PC-9 (cell line): ENCODE measurements at regions not wholly inside any gene's neighbourhood (a gene's known extent, or its start where the extent isn't known, plus 50 kb on each side); places are given as distances from the start of the nearest gene placed in this dataset.

Source experiments
- BruUV-seq: library from RNA; stranded (reverse); fragments of 400-500 nt; replicated peaks from 2 replicates; lab custom pipeline; 2021; lab: Mats Ljungman, UMichigan
- CTCF ChIA-PET: fragments of 300-600 bp; sonication (Branson Sonifier 250); formaldehyde crosslinking; loops from one replicate; lab custom pipeline; 2022; ENCODE audit warnings: antibody characterized with exemption; lab: Charles Lee
- POLR2A ChIA-PET: fragments of 300-600 bp; sonication (Branson Sonifier 250); formaldehyde crosslinking; loops from one replicate; lab custom pipeline; 2022; ENCODE audit warnings: antibody characterized with exemption; ENCODE audit not compliant: unreplicated experiment; lab: Charles Lee
- DNase-seq, 2 experiments: peaks; one replicate each; pipeline versions ENCODE4 v3.0.0 to v3.0.0-alpha.2; 2015 to 2022; ENCODE audit warnings: mixed read lengths in 1 of 2
- H2AFZ ChIP-seq: fragments of 200-600 bp; sonication (generic); 2 replicates; pipeline ENCODE4 v1.8.1; 2017; ENCODE audit warnings: antibody characterized with exemption
- H3F3A ChIP-seq: fragments of 200-600 bp; sonication (generic); 2 replicates; pipeline ENCODE4 v1.8.1; 2017; ENCODE audit warnings: antibody characterized with exemption, mild to moderate bottlenecking, low read depth; ENCODE audit not compliant: insufficient read depth
- H3K27ac ChIP-seq: fragments of 200-600 bp; sonication (generic); 2 replicates; pipeline ENCODE4 v1.6.1; 2016; ENCODE audit warnings: mixed run types
- H3K27me3 ChIP-seq: fragments of 200-600 bp; sonication (generic); 2 replicates; pipeline ENCODE4 v1.6.1; 2016; ENCODE audit warnings: low read depth, mixed run types; ENCODE audit not compliant: insufficient read depth
- H3K36me3 ChIP-seq: fragments of 200-600 bp; sonication (generic); 2 replicates; pipeline ENCODE4 v1.6.1; 2016; ENCODE audit warnings: low read depth, mixed run types
- H3K4me1 ChIP-seq: fragments of 200-600 bp; sonication (generic); replicated peaks from 2 replicates; pipeline ENCODE4 v1.6.1; 2016; ENCODE audit warnings: mixed run types; ENCODE audit not compliant: insufficient read depth
- H3K4me2 ChIP-seq: fragments of 200-600 bp; sonication (generic); 2 replicates; pipeline ENCODE4 v1.6.1; 2017; ENCODE audit warnings: mixed run types
- H3K4me3 ChIP-seq: fragments of 200-600 bp; sonication (generic); 2 replicates; pipeline ENCODE4 v1.6.1; 2016; ENCODE audit warnings: mixed run types
- H3K79me2 ChIP-seq: fragments of 200-600 bp; sonication (generic); 2 replicates; pipeline ENCODE4 v1.6.1; 2017; ENCODE audit warnings: low read depth, mixed run types
- H3K9me2 ChIP-seq: fragments of 200-600 bp; sonication (generic); 2 replicates; pipeline ENCODE4 v1.8.1; 2017; ENCODE audit warnings: mild to moderate bottlenecking; ENCODE audit not compliant: insufficient read depth
- H3K9me3 ChIP-seq: fragments of 200-600 bp; sonication (generic); 2 replicates; pipeline ENCODE4 v1.8.1; 2016; ENCODE audit warnings: low read depth; ENCODE audit not compliant: insufficient read depth
- H4K20me1 ChIP-seq: fragments of 200-600 bp; sonication (generic); 2 replicates; pipeline ENCODE4 v1.8.1; 2017; ENCODE audit not compliant: insufficient read depth
- CTCF ChIP-seq: fragments of 200-600 bp; sonication (generic); conservative IDR thresholded peaks from 2 replicates; pipeline ENCODE4 v1.6.1; 2017; ENCODE audit warnings: mixed run types, antibody characterized with exemption, mild to moderate bottlenecking, moderate library complexity
- EZH2 ChIP-seq: fragments of 200-600 bp; sonication (generic); IDR thresholded peaks from 2 replicates; pipeline ENCODE4 v1.8.0; 2017; ENCODE audit warnings: antibody characterized with exemption, low read depth
- intact Hi-C: fragments of 100-400 bp; cut with micrococcal nuclease; formaldehyde crosslinking; loops from one replicate; pipeline ENCODE4 v1.10.0; 2022; ENCODE audit not compliant: unreplicated experiment

GRCh38 chr4:35993606-35994005 lies 250.7 kb downstream of the ARAP2 start:
- POLR2A ChIA-PET, result no interaction called here
- intact Hi-C loops, result no loop called here

GRCh38 chr4:36000941-36001557 lies 243.3 kb downstream of the ARAP2 start:
- POLR2A ChIA-PET, result no interaction called here
- no peak for DNase-seq
- intact Hi-C loops, result no loop called here

More at GRCh38 chr4:35993606-35994005, 250.7 kb downstream of the ARAP2 start:
- Histone ChIP-seq H3K9me2 (0 out of 2 replicates have a peak, but pooled peaks cover 4% of the 10 kb centered on the region), H3K27ac (no peak overlapping the region), H2AFZ (no peak overlapping the region), H3K4me1 (no peaks in the 10 kb centered on the region), H3K4me2 (no peak overlapping the region), H3K4me3 (no peak overlapping the region), H3K9me3 (peaks cover 4% of the 10 kb centered on the region; the same call in 1 of the 2 replicates), H3F3A (no peaks in the 10 kb centered on the region), H4K20me1 (no peaks in the 10 kb centered on the region), H3K79me2 (no peaks in the 10 kb centered on the region), H3K36me3 (no peaks in the 10 kb centered on the region), H3K27me3 (no peaks in the 10 kb centered on the region)
- TF ChIP-seq CTCF (no peak), EZH2 (no peak)
- no peak for DNase-seq
- BruUV-seq, result no TSS peak
- CTCF ChIA-PET, result no interaction called here

GRCh38 chr4:36003051-36003450 lies 241.3 kb downstream of the ARAP2 start:
- TF ChIP-seq EZH2 (no peak), CTCF (no peak)
- peaks cover 6% of the 10 kb centered on the region for H3F3A ChIP-seq
- H3K4me1 ChIP-seq, result peaks cover 23% of the 10 kb centered on the region
- no peak for DNase-seq
- H4K20me1 ChIP-seq, result no peaks in the 10 kb centered on the region
- H3K4me2 ChIP-seq, result no peak overlapping the region
- no peaks in the 10 kb centered on the region for H3K27me3 ChIP-seq
- H3K4me3 ChIP-seq, result no peak overlapping the region
- H3K27ac ChIP-seq, result no peak overlapping the region
- intact Hi-C loops, result no loop called here
- CTCF ChIA-PET, result no interaction called here
- POLR2A ChIA-PET, result no interaction called here
- no peaks in the 10 kb centered on the region for H3K9me2 ChIP-seq
- no peaks in the 10 kb centered on the region for H3K36me3 ChIP-seq
- H2AFZ ChIP-seq, result no peak overlapping the region
- no peaks in the 10 kb centered on the region; the same call in 1 of the 2 replicates for H3K9me3 ChIP-seq
- no peaks in the 10 kb centered on the region for H3K79me2 ChIP-seq
- BruUV-seq, result no TSS peak

More at GRCh38 chr4:36000941-36001557, 243.3 kb downstream of the ARAP2 start:
- H3K27me3 ChIP-seq, result no peaks in the 10 kb centered on the region
- CTCF ChIA-PET, result no interaction called here
- no peak overlapping the region for H3K4me2 ChIP-seq
- H2AFZ ChIP-seq, result no peak overlapping the region
- BruUV-seq, result no TSS peak
- no peaks in the 10 kb centered on the region for H4K20me1 ChIP-seq
- peaks cover 6% of the 10 kb centered on the region for H3F3A ChIP-seq
- no peak overlapping the region for H3K4me3 ChIP-seq
- H3K79me2 ChIP-seq, result no peaks in the 10 kb centered on the region
- no peaks in the 10 kb centered on the region for H3K9me2 ChIP-seq
- no peak overlapping the region for H3K27ac ChIP-seq
- peaks cover 12% of the 10 kb centered on the region for H3K4me1 ChIP-seq
- H3K36me3 ChIP-seq, result no peaks in the 10 kb centered on the region
- TF ChIP-seq EZH2 (no peak), CTCF (no peak)
- no peaks in the 10 kb centered on the region; the same call in 1 of the 2 replicates for H3K9me3 ChIP-seq
